GM12878 (cell line): ENCODE measurements at regions not wholly inside any gene's neighbourhood (a gene's known extent, or its start where the extent isn't known, plus 50 kb on each side); places are given as distances from the start of the nearest gene placed in this dataset.

Source experiments
- ATAC-seq: fragments of 200-7000 bp; cut with Tn5 transposase; 3 replicates; pipeline ENCODE4 v1.9.1; 2020; ENCODE audit warnings: mild to moderate bottlenecking, moderate library complexity
- BruUV-seq: library from RNA; stranded (reverse); fragments of 400-500 nt; replicated peaks from 2 replicates; lab custom pipeline; 2021; lab: Mats Ljungman, UMichigan
- CTCF ChIA-PET: fragments of 300-600 bp; sonication (Branson Sonifier 250); formaldehyde crosslinking; extraction: SDS; loops from one replicate; lab custom pipeline; 2021; ENCODE audit warnings: inconsistent platforms; lab: Yijun Ruan, JAX
- POLR2A ChIA-PET: fragments of 350-600 bp; formaldehyde crosslinking; extraction: SDS; loops from one replicate; lab custom pipeline; 2021; ENCODE audit warnings: inconsistent platforms; lab: Charles Lee
- RAD21 ChIA-PET: fragments of 300-600 bp; sonication (Branson Sonifier 250); formaldehyde crosslinking; loops from one replicate; lab custom pipeline; 2023; ENCODE audit warnings: antibody characterized with exemption; ENCODE audit not compliant: unreplicated experiment; lab: Charles Lee
- SMC1A ChIA-PET: fragments of 300-600 bp; sonication (Branson Sonifier 250); formaldehyde crosslinking; loops from one replicate; lab custom pipeline; 2023; ENCODE audit not compliant: unreplicated experiment, uncharacterized antibody; lab: Charles Lee
- DNase-seq: peaks from one replicate; pipeline ENCODE4 v3.0.0-alpha.2; 2011; ENCODE audit warnings: low read depth, low spot score
- FAIRE-seq: peaks from 3 replicates; lab custom pipeline; 2011; peaks lifted over from hg19 to GRCh38; lab: Jason Lieb, UNC
- H2AFZ ChIP-seq: 2 replicates; pipeline ENCODE4 v1.6.0; 2011; ENCODE audit warnings: low read depth, low read length, control low read depth; ENCODE audit not compliant: control insufficient read depth
- H3K27ac ChIP-seq: 2 replicates; pipeline ENCODE4 v1.5.1; 2011; ENCODE audit warnings: control low read depth; ENCODE audit not compliant: control insufficient read depth, insufficient read depth
- H3K27me3 ChIP-seq, 2 experiments: replicated peaks in 1 of 2; 2 replicates each; pipeline versions ENCODE4 v1.6.0 to v1.6.1; 2011; ENCODE audit warnings: low read length in 1 of 2; ENCODE audit not compliant: control insufficient read depth in 2 of 2, insufficient read depth in 2 of 2
- H3K36me3 ChIP-seq, 2 experiments: 2 replicates each; pipeline ENCODE4 v1.5.1; 2011; ENCODE audit warnings: low read length in 1 of 2; ENCODE audit not compliant: control insufficient read depth in 2 of 2, insufficient read depth in 2 of 2
- H3K4me1 ChIP-seq: 2 replicates; pipeline ENCODE4 v1.6.1; 2011; ENCODE audit warnings: mild to moderate bottlenecking, low read length, moderate library complexity, mixed read lengths; ENCODE audit not compliant: control insufficient read depth, insufficient read depth
- H3K4me2 ChIP-seq: 2 replicates; pipeline ENCODE4 v1.6.0; 2011; ENCODE audit warnings: control low read depth; ENCODE audit not compliant: control insufficient read depth, insufficient read depth
- H3K4me3 ChIP-seq: fragments of 200-600 bp; sonication (generic); 2 replicates; pipeline ENCODE4 v1.5.1; 2016
- H3K79me2 ChIP-seq: 2 replicates; pipeline ENCODE4 v1.6.0; 2011; ENCODE audit warnings: low read length; ENCODE audit not compliant: control insufficient read depth, insufficient read depth
- H3K9ac ChIP-seq: 2 replicates; pipeline ENCODE4 v1.8.0; 2011; ENCODE audit warnings: low read length, control low read depth, mixed read lengths; ENCODE audit not compliant: control insufficient read depth, insufficient read depth
- H3K9me3 ChIP-seq: replicated peaks from 3 replicates; pipeline ENCODE4 v1.5.1; 2011; ENCODE audit warnings: mild to moderate bottlenecking, low read length; ENCODE audit not compliant: control insufficient read depth, insufficient read depth
- H4K20me1 ChIP-seq: 2 replicates; pipeline ENCODE4 v1.6.0; 2011; ENCODE audit not compliant: control insufficient read depth, insufficient read depth
- BHLHE40 ChIP-seq, 2 experiments: fragments of 450-650 bp in 1 of 2; IDR thresholded peaks; 2 replicates each; pipeline ENCODE4 v1.6.1; 2011 to 2017; ENCODE audit warnings: low read depth in 2 of 2, borderline replicate concordance in 1 of 2, improper control_type of control experiment in 1 of 2, low read length in 1 of 2, mild to moderate bottlenecking in 1 of 2
- EED ChIP-seq: sonication (generic); IDR thresholded peaks from 2 replicates; pipeline ENCODE4 v1.6.1; 2016; ENCODE audit warnings: antibody characterized with exemption, low read depth
- EP300 ChIP-seq, 2 experiments: fragments of 150-350 bp in 1 of 2; IDR thresholded peaks; 2 replicates each; pipeline ENCODE4 v1.6.1; 2011 to 2012; ENCODE audit warnings: low read depth in 2 of 2, low read length in 2 of 2, borderline replicate concordance in 1 of 2, improper control_type of control experiment in 1 of 2, inconsistent platforms in 1 of 2; ENCODE audit not compliant: control insufficient read depth in 1 of 2
- FOXK2 ChIP-seq: fragments of 450-650 bp; IDR thresholded peaks from 2 replicates; pipeline ENCODE4 v1.6.1; 2017; ENCODE audit warnings: mild to moderate bottlenecking, moderate library complexity
- HCFC1 ChIP-seq: fragments of 150-350 bp; IDR thresholded peaks from 2 replicates; pipeline ENCODE4 v1.6.1; 2014; ENCODE audit warnings: low read length
- HDGF ChIP-seq: fragments of 450-650 bp; IDR thresholded peaks from 2 replicates; pipeline ENCODE4 v1.6.1; 2016; ENCODE audit warnings: antibody characterized with exemption
- IKZF2 ChIP-seq, 2 experiments: fragments of 450-650 bp; IDR thresholded peaks; 2 replicates each; pipeline ENCODE4 v1.6.1; 2017; ENCODE audit warnings: mild to moderate bottlenecking in 2 of 2, moderate library complexity in 2 of 2
- MTA2 ChIP-seq: fragments of 450-650 bp; IDR thresholded peaks from 2 replicates; pipeline ENCODE4 v1.6.1; 2016; ENCODE audit warnings: low read depth, mild to moderate bottlenecking, moderate library complexity
- MTA3 ChIP-seq: IDR thresholded peaks from 2 replicates; pipeline ENCODE4 v1.6.1; 2012; ENCODE audit warnings: low read length, inconsistent platforms, borderline replicate concordance
- NR2C1 ChIP-seq: fragments of 450-650 bp; IDR thresholded peaks from 2 replicates; pipeline ENCODE4 v1.6.1; 2017; ENCODE audit warnings: antibody characterized with exemption, mild to moderate bottlenecking, moderate library complexity
- RCOR1 ChIP-seq: conservative IDR thresholded peaks from 2 replicates; pipeline ENCODE4 v1.6.1; 2012; ENCODE audit warnings: low read depth, low read length, improper control_type of control experiment
- SPI1 ChIP-seq: IDR thresholded peaks from 2 replicates; pipeline ENCODE4 v1.6.1; 2011; ENCODE audit warnings: low read depth, mild to moderate bottlenecking, low read length, moderate library complexity, borderline replicate concordance; ENCODE audit not compliant: insufficient read depth
- TARDBP ChIP-seq: IDR thresholded peaks from 2 replicates; pipeline ENCODE4 v1.6.1; 2016; ENCODE audit warnings: borderline replicate concordance
- TBL1XR1 ChIP-seq: IDR thresholded peaks from 2 replicates; pipeline ENCODE4 v1.6.1; 2012; ENCODE audit warnings: low read depth, low read length, improper control_type of control experiment
- ZBED1 ChIP-seq: IDR thresholded peaks from 2 replicates; pipeline ENCODE4 v1.6.1; 2016; ENCODE audit warnings: borderline replicate concordance
- WGBS: methylation state at CpG from one replicate; pipeline ENCODE4 v1.1.6; 2016; ENCODE audit warnings: low lambda C conversion rate; ENCODE audit not compliant: insufficient replicate concordance, insufficient coverage; ENCODE audit errors: missing lambda C conversion rate; 5-methylcytosine and 5-hydroxymethylcytosine counted together
- in situ Hi-C: fragments of 300-500 bp; cut with MboI; formaldehyde crosslinking; loops from 9 replicates; pipeline ENCODE4 v1.14.3; 2018; ENCODE audit warnings: mixed read lengths
- intact Hi-C: fragments of 100-400 bp; cut with micrococcal nuclease; formaldehyde crosslinking; loops from one replicate; pipeline ENCODE4 v1.14.2; 2022; ENCODE audit not compliant: unreplicated experiment
- TF ChIP-seq, protein P1 (sequence below): fragments of 450-650 bp; IDR thresholded peaks from 2 replicates; pipeline ENCODE4 v1.6.1; 2018; ENCODE audit warnings: borderline replicate concordance, mild to moderate bottlenecking; ENCODE audit not compliant: partially characterized antibody
- TF ChIP-seq, protein P2 (sequence below): IDR thresholded peaks from 2 replicates; pipeline ENCODE4 v1.6.1; 2011; ENCODE audit warnings: low read depth, mild to moderate bottlenecking, low read length, moderate library complexity, borderline replicate concordance; ENCODE audit errors: extremely low read depth

- ChIA-PET SMC1A (interaction anchor here (1.6 kb wide), 1 partner anchor 15 kb away, joined by 5 read pairs; no protein-coding TSS in a partner anchor), CTCF (no interaction called here)
- Histone ChIP-seq H3K79me2 (no peaks in the 10 kb centered on the region), H3K36me3 (no peaks in the 10 kb centered on the region), H4K20me1 (no peaks in the 10 kb centered on the region)
- in situ Hi-C loops = no loop called here
- no peak for ATAC-seq
- 0% methylated on average over 2 of the region's 2 CpGs for WGBS
- TF ChIP-seq TBL1XR1 = no peak
- TF ChIP-seq, all 136 proteins: peak for 0
- BruUV-seq = no TSS peak
- DNase-seq (no peak), FAIRE-seq (no peak)
- H2AFZ ChIP-seq = no peak overlapping the region
- no peak overlapping the region for H3K4me2 ChIP-seq
- H3K27me3 ChIP-seq = no peaks in the 10 kb centered on the region
- intact Hi-C loops = no loop called here
- POLR2A ChIA-PET = no interaction called here
- H3K4me1 ChIP-seq = no peaks in the 10 kb centered on the region
- no peak overlapping the region for H3K4me3 ChIP-seq
- no peak overlapping the region for H3K9ac ChIP-seq
- H3K27ac ChIP-seq = no peak overlapping the region
- RAD21 ChIA-PET = no interaction called here
- H3K9me3 ChIP-seq = no peaks in the 10 kb centered on the region; the same call in 2 of the 3 replicates
Measured at GRCh38 chr7:52269669-52270068, 765.8 kb upstream of the POM121L12 start.

GRCh38 chr7:52261057-52261456 is 774.4 kb upstream of the POM121L12 start:
- H3K79me2 ChIP-seq = no peaks in the 10 kb centered on the region
- no peaks in the 10 kb centered on the region for H3K27me3 ChIP-seq
- ChIA-PET CTCF (no interaction called here), SMC1A (interaction anchor here (0.6 kb wide), 1 partner anchor 226 kb away, joined by 4 read pairs; no protein-coding TSS in a partner anchor), POLR2A (no interaction called here), RAD21 (no interaction called here)
- H3K4me3 ChIP-seq = no peak overlapping the region
- no peaks in the 10 kb centered on the region for H4K20me1 ChIP-seq
- 80% methylated on average over 6 of the region's 6 CpGs for WGBS
- H3K4me1 ChIP-seq = no peaks in the 10 kb centered on the region
- H3K9me3 ChIP-seq = no peaks in the 10 kb centered on the region
- no TSS peak for BruUV-seq
- in situ Hi-C loops = no loop called here
- DNase-seq (no peak), FAIRE-seq (no peak), ATAC-seq (no peak)
- intact Hi-C loops = no loop called here
- no peak overlapping the region for H2AFZ ChIP-seq
- TF ChIP-seq HCFC1 = no peak
- TF ChIP-seq, protein P1, sequence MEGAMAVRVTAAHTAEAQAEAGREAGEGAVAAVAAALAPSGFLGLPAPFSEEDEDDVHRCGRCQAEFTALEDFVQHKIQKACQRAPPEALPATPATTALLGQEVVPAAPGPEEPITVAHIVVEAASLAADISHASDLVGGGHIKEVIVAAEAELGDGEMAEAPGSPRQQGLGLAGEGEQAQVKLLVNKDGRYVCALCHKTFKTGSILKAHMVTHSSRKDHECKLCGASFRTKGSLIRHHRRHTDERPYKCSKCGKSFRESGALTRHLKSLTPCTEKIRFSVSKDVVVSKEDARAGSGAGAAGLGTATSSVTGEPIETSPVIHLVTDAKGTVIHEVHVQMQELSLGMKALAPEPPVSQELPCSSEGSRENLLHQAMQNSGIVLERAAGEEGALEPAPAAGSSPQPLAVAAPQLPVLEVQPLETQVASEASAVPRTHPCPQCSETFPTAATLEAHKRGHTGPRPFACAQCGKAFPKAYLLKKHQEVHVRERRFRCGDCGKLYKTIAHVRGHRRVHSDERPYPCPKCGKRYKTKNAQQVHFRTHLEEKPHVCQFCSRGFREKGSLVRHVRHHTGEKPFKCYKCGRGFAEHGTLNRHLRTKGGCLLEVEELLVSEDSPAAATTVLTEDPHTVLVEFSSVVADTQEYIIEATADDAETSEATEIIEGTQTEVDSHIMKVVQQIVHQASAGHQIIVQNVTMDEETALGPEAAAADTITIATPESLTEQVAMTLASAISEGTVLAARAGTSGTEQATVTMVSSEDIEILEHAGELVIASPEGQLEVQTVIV = no peak
- no peak for TF ChIP-seq BHLHE40 (IDR thresholded peaks at IDR 0.05; ENCODE audit: borderline replicate concordance in 1 of 2, low read depth in 2 of 2, low read length in 1 of 2)
- TF ChIP-seq RCOR1 = no peak
- TF ChIP-seq, protein P2, sequence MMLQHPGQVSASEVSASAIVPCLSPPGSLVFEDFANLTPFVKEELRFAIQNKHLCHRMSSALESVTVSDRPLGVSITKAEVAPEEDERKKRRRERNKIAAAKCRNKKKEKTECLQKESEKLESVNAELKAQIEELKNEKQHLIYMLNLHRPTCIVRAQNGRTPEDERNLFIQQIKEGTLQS = no peak
- no peak for TF ChIP-seq IKZF2 (IDR thresholded peaks at IDR 0.05)
- no peak for TF ChIP-seq NR2C1
- TF ChIP-seq TARDBP = no peak
- TF ChIP-seq ZBED1 = no peak
- no peak for TF ChIP-seq SPI1
- no peak for TF ChIP-seq HDGF
- no peak for TF ChIP-seq MTA3
- no peak for TF ChIP-seq MTA2
- TF ChIP-seq EED = no peak
- TF ChIP-seq EP300 (IDR thresholded peaks at IDR 0.05; ENCODE audit: borderline replicate concordance in 1 of 2, control insufficient read depth in 1 of 2, low read depth in 2 of 2, low read length in 2 of 2) = no peak
- no peak for TF ChIP-seq FOXK2
- no peaks in the 10 kb centered on the region for H3K36me3 ChIP-seq
- no peak overlapping the region for H3K27ac ChIP-seq
- no peak overlapping the region for H3K4me2 ChIP-seq
- H3K9ac ChIP-seq = no peak overlapping the region
